ENCODE measurements at regions not wholly inside any gene's neighbourhood (a gene's known extent, or its start where the extent isn't known, plus 50 kb on each side); places are given as distances from the start of the nearest gene placed in this dataset.

GRCh38 chr2:447902-448665, 160.2 kb upstream of the ALKAL2 start:
- Histone ChIP-seq H3K9me3 (replicated peaks; ENCODE audit: control insufficient read depth, insufficient read depth, low read length) (peaks cover 6% of the 10 kb centered on the region), H4K20me1 (replicated peaks; ENCODE audit: control insufficient read depth, extremely low read depth, insufficient read depth, low read length) (no peaks in the 10 kb centered on the region), H3K9ac (replicated peaks; ENCODE audit: extremely low read depth, insufficient read depth, low read length) (no peak overlapping the region), H3K79me2 (ENCODE audit: control insufficient read depth, insufficient read depth, low read length) (no peaks in the 10 kb centered on the region), H3K27ac (ENCODE audit: insufficient read depth, low read depth, low read length) (no peak overlapping the region), H3K9me1 (replicated peaks; ENCODE audit: control insufficient read depth, extremely low read depth, insufficient read depth, low read length) (no peaks in the 10 kb centered on the region), H3K27me3 (ENCODE audit: control insufficient read depth in 2 of 2, insufficient read depth in 2 of 2, low read length in 2 of 2) (no peaks in the 10 kb centered on the region), H3K4me2 (ENCODE audit: insufficient read depth, low read length) (no peak overlapping the region), H3K4me1 (ENCODE audit: control insufficient read depth, extremely low read depth, insufficient read depth, low read length) (no peaks in the 10 kb centered on the region), H3K36me3 (ENCODE audit: control insufficient read depth in 2 of 2, extremely low read depth in 1 of 2, insufficient read depth in 2 of 2, low read length in 2 of 2) (no peaks in the 10 kb centered on the region), H3K4me3 (replicated peaks in 1 of 3; ENCODE audit: insufficient read depth in 1 of 3, low read depth in 1 of 3, low read length in 3 of 3) (no peak overlapping the region), H2AFZ (ENCODE audit: low read depth, low read length) (no peak overlapping the region)
- dilution Hi-C loops (cut with MboI; ENCODE audit: extremely low pct_ligation_motif_present, low sequenced_read_pairs) (no loop called here), intact Hi-C loops (cut with micrococcal nuclease) (no loop called here)
- ChIA-PET CTCF (no interaction called here), POLR2A (no interaction called here)
- no peak for TF ChIP-seq CTCF (IDR thresholded peaks at IDR 0.05; ENCODE audit: extremely low read depth in 1 of 2, insufficient read depth in 1 of 2, low read depth in 1 of 2, low read length in 2 of 2)
- TF ChIP-seq MYC (IDR thresholded peaks at IDR 0.05; ENCODE audit: low read depth, low read length), result no peak
- TF ChIP-seq EZH2 (IDR thresholded peaks at IDR 0.05; ENCODE audit: borderline replicate concordance, low read depth, low read length, severe bottlenecking), result no peak
- TF ChIP-seq, protein P1, sequence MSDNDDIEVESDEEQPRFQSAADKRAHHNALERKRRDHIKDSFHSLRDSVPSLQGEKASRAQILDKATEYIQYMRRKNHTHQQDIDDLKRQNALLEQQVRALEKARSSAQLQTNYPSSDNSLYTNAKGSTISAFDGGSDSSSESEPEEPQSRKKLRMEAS (IDR thresholded peaks at IDR 0.05; ENCODE audit: insufficient read depth, insufficient read length), result no peak
- DNase-seq (ENCODE audit: low read depth, low spot score) (no peak), FAIRE-seq (no peak)
- no TSS peak for BruUV-seq (replicated peaks)

DNA sequence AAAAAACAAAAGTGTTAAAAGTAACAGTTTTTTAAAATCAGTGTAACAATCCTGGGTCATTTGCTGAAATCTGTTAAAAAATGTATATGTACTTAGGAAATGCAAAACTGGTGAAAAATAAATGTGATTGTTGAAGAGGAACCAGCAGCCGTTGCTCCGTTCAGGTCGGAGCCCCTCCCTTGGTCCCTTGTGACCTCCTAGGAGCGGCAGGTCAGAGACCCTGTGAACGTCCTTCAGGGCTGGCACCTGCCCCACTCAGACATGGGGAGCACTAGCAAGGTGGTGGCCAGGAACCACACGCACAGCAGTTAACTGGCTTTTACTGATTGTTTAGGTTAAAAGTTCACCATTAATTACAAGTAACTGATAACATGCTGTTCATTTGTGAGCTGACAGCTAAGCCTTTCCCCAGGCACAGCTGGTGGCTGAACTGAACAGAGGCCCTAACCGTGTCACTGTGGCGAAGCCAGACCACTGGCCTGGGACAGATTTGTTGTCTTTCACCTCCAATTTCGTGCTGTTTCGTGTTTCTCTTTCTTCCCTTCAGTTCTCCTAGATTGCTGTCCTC, 159.2 kb upstream of the ALKAL2 start:
- Histone ChIP-seq H4K20me1 (replicated peaks; ENCODE audit: control insufficient read depth, extremely low read depth, insufficient read depth, low read length) (no peaks in the 10 kb centered on the region), H3K27ac (ENCODE audit: insufficient read depth, low read depth, low read length) (no peak overlapping the region), H3K79me2 (ENCODE audit: control insufficient read depth, insufficient read depth, low read length) (no peaks in the 10 kb centered on the region), H3K4me1 (ENCODE audit: control insufficient read depth, extremely low read depth, insufficient read depth, low read length) (no peaks in the 10 kb centered on the region), H3K4me3 (replicated peaks in 1 of 3; ENCODE audit: insufficient read depth in 1 of 3, low read depth in 1 of 3, low read length in 3 of 3) (no peak overlapping the region), H3K27me3 (ENCODE audit: control insufficient read depth in 2 of 2, insufficient read depth in 2 of 2, low read length in 2 of 2) (no peaks in the 10 kb centered on the region), H3K9ac (replicated peaks; ENCODE audit: extremely low read depth, insufficient read depth, low read length) (no peak overlapping the region), H3K36me3 (ENCODE audit: control insufficient read depth in 2 of 2, extremely low read depth in 1 of 2, insufficient read depth in 2 of 2, low read length in 2 of 2) (no peaks in the 10 kb centered on the region), H3K4me2 (ENCODE audit: insufficient read depth, low read length) (no peak overlapping the region), H3K9me1 (replicated peaks; ENCODE audit: control insufficient read depth, extremely low read depth, insufficient read depth, low read length) (no peaks in the 10 kb centered on the region), H2AFZ (ENCODE audit: low read depth, low read length) (no peak overlapping the region), H3K9me3 (replicated peaks; ENCODE audit: control insufficient read depth, insufficient read depth, low read length) (peaks cover 4% of the 10 kb centered on the region)
- ChIA-PET CTCF (no interaction called here), POLR2A (no interaction called here)
- FAIRE-seq, result no peak
- no peak for DNase-seq (ENCODE audit: low read depth, low spot score)
- dilution Hi-C loops (cut with MboI; ENCODE audit: extremely low pct_ligation_motif_present, low sequenced_read_pairs), result no loop called here
- intact Hi-C loops (cut with micrococcal nuclease), result no loop called here
- BruUV-seq (replicated peaks), result no TSS peak
- TF ChIP-seq CTCF (IDR thresholded peaks at IDR 0.05; ENCODE audit: extremely low read depth in 1 of 2, insufficient read depth in 1 of 2, low read depth in 1 of 2, low read length in 2 of 2) (no peak), EZH2 (IDR thresholded peaks at IDR 0.05; ENCODE audit: borderline replicate concordance, low read depth, low read length, severe bottlenecking) (no peak), JUN (IDR thresholded peaks at IDR 0.05; ENCODE audit: borderline replicate concordance, insufficient read depth, insufficient read length, low read depth) (no peak), MYC (IDR thresholded peaks at IDR 0.05; ENCODE audit: low read depth, low read length) (no peak), POLR2AphosphoS5 (IDR thresholded peaks at IDR 0.05; ENCODE audit: insufficient read depth, low read depth, low read length) (no peak), FOS (IDR thresholded peaks at IDR 0.05; ENCODE audit: borderline replicate concordance, insufficient read depth, low read length) (no peak), POLR2A (IDR thresholded peaks at IDR 0.05; ENCODE audit: low read depth, low read length) (no peak), GATA2 (IDR thresholded peaks at IDR 0.05; ENCODE audit: insufficient read depth, insufficient read length, low read depth, low read length) (no peak)
- TF ChIP-seq, protein P1 (IDR thresholded peaks at IDR 0.05; ENCODE audit: insufficient read depth, insufficient read length), result no peak

All from endothelial cell of umbilical vein (primary cell).